ENCODE measurements at regions not wholly inside any gene's neighbourhood (a gene's known extent, or its start where the extent isn't known, plus 50 kb on each side); places are given as distances from the start of the nearest gene placed in this dataset.

DNA sequence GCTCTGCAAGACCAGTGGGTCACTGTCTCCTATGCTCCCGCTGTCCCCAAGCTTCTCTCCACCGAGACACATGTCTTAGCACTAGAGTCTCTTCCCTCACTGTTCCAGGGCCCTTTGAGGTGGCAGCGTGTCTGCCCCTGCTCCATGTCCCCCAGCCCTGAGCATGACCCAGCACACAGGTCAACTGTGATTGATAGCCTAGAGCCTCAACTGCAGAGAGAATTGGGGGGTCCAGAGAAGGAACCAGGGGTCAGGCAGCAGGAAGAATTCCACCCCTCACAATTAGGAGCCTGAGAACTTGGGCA, 54.6 kb upstream of the ODC1 start:
- Histone ChIP-seq H4K20me1 (replicated peaks; ENCODE audit: control insufficient read depth, insufficient read depth, low read length) (peaks cover 10% of the 10 kb centered on the region; the same call in 1 of the 2 replicates), H3K27me3 (ENCODE audit: control insufficient read depth in 2 of 2, insufficient read depth in 2 of 2, low read length in 2 of 2) (peaks cover 56 to 91% of the 10 kb centered on the region in 2 experiments), H2AFZ (ENCODE audit: low read depth, low read length) (no peak overlapping the region), H3K4me2 (ENCODE audit: insufficient read depth, low read length) (no peak overlapping the region), H3K79me2 (ENCODE audit: control insufficient read depth, insufficient read depth, low read length) (no peaks in the 10 kb centered on the region), H3K4me1 (replicated peaks in 1 of 2; ENCODE audit: control insufficient read depth in 2 of 2, insufficient read depth in 2 of 2, low read length in 2 of 2) (peaks cover 0 to 17% of the 10 kb centered on the region in 2 experiments; a peak in 2 of 5 replicates), H3K4me3 (no peak overlapping the region), H3K27ac (ENCODE audit: extremely low read depth, low read depth, low read length) (no peak overlapping the region), H3K9me1 (ENCODE audit: control insufficient read depth, insufficient read depth, low read length) (no peaks in the 10 kb centered on the region), H3K9me3 (replicated peaks; ENCODE audit: control insufficient read depth, insufficient read depth, low read depth, low read length) (no peaks in the 10 kb centered on the region), H3K36me3 (ENCODE audit: control insufficient read depth, insufficient read depth, low read length) (no peaks in the 10 kb centered on the region), H3K9ac (ENCODE audit: insufficient read depth in 1 of 2, low read depth in 2 of 2, low read length in 2 of 2) (no peak overlapping the region)
- CTCF ChIA-PET (ENCODE audit: low intra/inter-chr PET ratio) = no interaction called here
- POLR2A ChIA-PET = interaction anchor here (0.9 kb wide), 1 partner anchor 28 kb away, joined by 3 read pairs; no protein-coding TSS in a partner anchor
- BruUV-seq (replicated peaks) = no TSS peak
- in situ Hi-C loops (cut with MboI) (no loop called here), intact Hi-C loops (cut with micrococcal nuclease) (no loop called here)
- FAIRE-seq = no peak
- TF ChIP-seq, protein P1, sequence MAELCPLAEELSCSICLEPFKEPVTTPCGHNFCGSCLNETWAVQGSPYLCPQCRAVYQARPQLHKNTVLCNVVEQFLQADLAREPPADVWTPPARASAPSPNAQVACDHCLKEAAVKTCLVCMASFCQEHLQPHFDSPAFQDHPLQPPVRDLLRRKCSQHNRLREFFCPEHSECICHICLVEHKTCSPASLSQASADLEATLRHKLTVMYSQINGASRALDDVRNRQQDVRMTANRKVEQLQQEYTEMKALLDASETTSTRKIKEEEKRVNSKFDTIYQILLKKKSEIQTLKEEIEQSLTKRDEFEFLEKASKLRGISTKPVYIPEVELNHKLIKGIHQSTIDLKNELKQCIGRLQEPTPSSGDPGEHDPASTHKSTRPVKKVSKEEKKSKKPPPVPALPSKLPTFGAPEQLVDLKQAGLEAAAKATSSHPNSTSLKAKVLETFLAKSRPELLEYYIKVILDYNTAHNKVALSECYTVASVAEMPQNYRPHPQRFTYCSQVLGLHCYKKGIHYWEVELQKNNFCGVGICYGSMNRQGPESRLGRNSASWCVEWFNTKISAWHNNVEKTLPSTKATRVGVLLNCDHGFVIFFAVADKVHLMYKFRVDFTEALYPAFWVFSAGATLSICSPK (IDR thresholded peaks at IDR 0.05; ENCODE audit: borderline replicate concordance) = no peak
- no peak for TF ChIP-seq ZNF79 (CRISPR knock-in tag; IDR thresholded peaks at IDR 0.05; ENCODE audit: low read depth)
- TF ChIP-seq, protein P2, sequence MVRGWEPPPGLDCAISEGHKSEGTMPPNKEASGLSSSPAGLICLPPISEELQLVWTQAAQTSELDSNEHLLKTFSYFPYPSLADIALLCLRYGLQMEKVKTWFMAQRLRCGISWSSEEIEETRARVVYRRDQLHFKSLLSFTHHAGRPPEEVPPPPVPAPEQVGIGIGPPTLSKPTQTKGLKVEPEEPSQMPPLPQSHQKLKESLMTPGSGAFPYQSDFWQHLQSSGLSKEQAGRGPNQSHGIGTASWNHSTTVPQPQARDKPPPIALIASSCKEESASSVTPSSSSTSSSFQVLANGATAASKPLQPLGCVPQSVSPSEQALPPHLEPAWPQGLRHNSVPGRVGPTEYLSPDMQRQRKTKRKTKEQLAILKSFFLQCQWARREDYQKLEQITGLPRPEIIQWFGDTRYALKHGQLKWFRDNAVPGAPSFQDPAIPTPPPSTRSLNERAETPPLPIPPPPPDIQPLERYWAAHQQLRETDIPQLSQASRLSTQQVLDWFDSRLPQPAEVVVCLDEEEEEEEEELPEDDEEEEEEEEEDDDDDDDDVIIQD (CRISPR knock-in tag; IDR thresholded peaks at IDR 0.05) = no peak
- ATAC-seq = no peak
- 0% methylated on average over 3 of the region's 3 CpGs for WGBS (ENCODE audit: insufficient coverage, low coverage, missing lambda C conversion rate)
- no peak for DNase-seq (ENCODE audit: extremely low read depth in 1 of 4, low spot score in 3 of 4)
